Loucy (cell line): ENCODE measurements at regions not wholly inside any gene's neighbourhood (a gene's known extent, or its start where the extent isn't known, plus 50 kb on each side); places are given as distances from the start of the nearest gene placed in this dataset.

Source experiments
- H2AFZ ChIP-seq: fragments of 200-600 bp; sonication (generic); 2 replicates; pipeline ENCODE4 v1.6.0; 2016; ENCODE audit warnings: antibody characterized with exemption, mild to moderate bottlenecking, low read length, moderate library complexity
- H3F3A ChIP-seq: fragments of 200-600 bp; 2 replicates; pipeline ENCODE4 v1.6.0; 2016; ENCODE audit warnings: antibody characterized with exemption, low read depth, mild to moderate bottlenecking
- H3K27me3 ChIP-seq: fragments of 200-600 bp; sonication (generic); 2 replicates; pipeline ENCODE4 v1.6.1; 2014; ENCODE audit warnings: low read length, mild to moderate bottlenecking; ENCODE audit not compliant: insufficient read depth, poor library complexity, severe bottlenecking
- H3K36me3 ChIP-seq: fragments of 200-600 bp; sonication (generic); 2 replicates; pipeline ENCODE4 v1.6.1; 2016; ENCODE audit warnings: low read length; ENCODE audit not compliant: insufficient read depth
- H3K4me1 ChIP-seq: fragments of 200-600 bp; sonication (generic); 2 replicates; pipeline ENCODE4 v1.5.1; 2014; ENCODE audit warnings: low read length, mild to moderate bottlenecking; ENCODE audit not compliant: insufficient read depth, poor library complexity, severe bottlenecking
- H3K4me2 ChIP-seq: fragments of 200-600 bp; sonication (generic); 2 replicates; pipeline ENCODE4 v1.6.0; 2014; ENCODE audit warnings: antibody characterized with exemption, low read length, low read depth, mild to moderate bottlenecking; ENCODE audit not compliant: poor library complexity, severe bottlenecking
- H3K4me3 ChIP-seq: fragments of 200-600 bp; sonication (generic); 2 replicates; pipeline ENCODE4 v1.5.1; 2014; ENCODE audit warnings: low read length, mild to moderate bottlenecking, mixed read lengths; ENCODE audit not compliant: poor library complexity, severe bottlenecking
- H3K79me2 ChIP-seq: fragments of 200-600 bp; sonication (generic); 2 replicates; pipeline ENCODE4 v1.6.1; 2014; ENCODE audit warnings: low read length; ENCODE audit not compliant: insufficient read depth
- H3K9ac ChIP-seq: fragments of 200-600 bp; sonication (generic); 2 replicates; pipeline ENCODE4 v1.6.0; 2014; ENCODE audit warnings: mild to moderate bottlenecking, low read depth, low read length, moderate library complexity; ENCODE audit not compliant: poor library complexity, severe bottlenecking
- H3K9me2 ChIP-seq: fragments of 200-600 bp; sonication (generic); replicated peaks from 2 replicates; pipeline ENCODE4 v1.6.1; 2016; ENCODE audit warnings: low read depth, low read length, mixed read lengths
- H3K9me3 ChIP-seq: fragments of 200-600 bp; sonication (generic); 2 replicates; pipeline ENCODE4 v1.6.1; 2014; ENCODE audit warnings: mild to moderate bottlenecking, antibody characterized with exemption, low read length, low read depth; ENCODE audit not compliant: insufficient read depth
- H4K20me1 ChIP-seq: fragments of 200-600 bp; sonication (generic); 2 replicates; pipeline ENCODE4 v1.6.0; 2014; ENCODE audit warnings: antibody characterized with exemption, low read length, mild to moderate bottlenecking; ENCODE audit not compliant: insufficient read depth, poor library complexity, severe bottlenecking
- EZH2phosphoT487 ChIP-seq: fragments of 200-600 bp; IDR thresholded peaks from 2 replicates; pipeline ENCODE4 v1.6.1; 2018; ENCODE audit warnings: antibody characterized with exemption, mild to moderate bottlenecking, moderate library complexity, borderline replicate concordance
- TF ChIP-seq, protein P1 (sequence below): fragments of 200-600 bp; sonication (generic); conservative IDR thresholded peaks from 2 replicates; pipeline ENCODE4 v1.5.1; 2014; ENCODE audit warnings: mild to moderate bottlenecking, antibody characterized with exemption, low read length

- no peaks in the 10 kb centered on the region for H4K20me1 ChIP-seq
- no peaks in the 10 kb centered on the region for H3K27me3 ChIP-seq
- no peak overlapping the region for H2AFZ ChIP-seq
- no peak overlapping the region for H3K4me2 ChIP-seq
- no peak for TF ChIP-seq EZH2phosphoT487
- TF ChIP-seq, protein P1, sequence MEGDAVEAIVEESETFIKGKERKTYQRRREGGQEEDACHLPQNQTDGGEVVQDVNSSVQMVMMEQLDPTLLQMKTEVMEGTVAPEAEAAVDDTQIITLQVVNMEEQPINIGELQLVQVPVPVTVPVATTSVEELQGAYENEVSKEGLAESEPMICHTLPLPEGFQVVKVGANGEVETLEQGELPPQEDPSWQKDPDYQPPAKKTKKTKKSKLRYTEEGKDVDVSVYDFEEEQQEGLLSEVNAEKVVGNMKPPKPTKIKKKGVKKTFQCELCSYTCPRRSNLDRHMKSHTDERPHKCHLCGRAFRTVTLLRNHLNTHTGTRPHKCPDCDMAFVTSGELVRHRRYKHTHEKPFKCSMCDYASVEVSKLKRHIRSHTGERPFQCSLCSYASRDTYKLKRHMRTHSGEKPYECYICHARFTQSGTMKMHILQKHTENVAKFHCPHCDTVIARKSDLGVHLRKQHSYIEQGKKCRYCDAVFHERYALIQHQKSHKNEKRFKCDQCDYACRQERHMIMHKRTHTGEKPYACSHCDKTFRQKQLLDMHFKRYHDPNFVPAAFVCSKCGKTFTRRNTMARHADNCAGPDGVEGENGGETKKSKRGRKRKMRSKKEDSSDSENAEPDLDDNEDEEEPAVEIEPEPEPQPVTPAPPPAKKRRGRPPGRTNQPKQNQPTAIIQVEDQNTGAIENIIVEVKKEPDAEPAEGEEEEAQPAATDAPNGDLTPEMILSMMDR, result no peak
- no peaks in the 10 kb centered on the region for H3K4me1 ChIP-seq
- peaks cover 8% of the 10 kb centered on the region; the same call in 1 of the 2 replicates for H3K9me3 ChIP-seq
- no peaks in the 10 kb centered on the region for H3K9me2 ChIP-seq
- no peak overlapping the region for H3K9ac ChIP-seq
- H3K4me3 ChIP-seq, result no peak overlapping the region
- H3K36me3 ChIP-seq, result no peaks in the 10 kb centered on the region
- no peaks in the 10 kb centered on the region for H3K79me2 ChIP-seq
- H3F3A ChIP-seq, result no peaks in the 10 kb centered on the region
Observed at GRCh38 chr4:188363196-188363595, 224.0 kb downstream of the TRIML1 start.

DNA sequence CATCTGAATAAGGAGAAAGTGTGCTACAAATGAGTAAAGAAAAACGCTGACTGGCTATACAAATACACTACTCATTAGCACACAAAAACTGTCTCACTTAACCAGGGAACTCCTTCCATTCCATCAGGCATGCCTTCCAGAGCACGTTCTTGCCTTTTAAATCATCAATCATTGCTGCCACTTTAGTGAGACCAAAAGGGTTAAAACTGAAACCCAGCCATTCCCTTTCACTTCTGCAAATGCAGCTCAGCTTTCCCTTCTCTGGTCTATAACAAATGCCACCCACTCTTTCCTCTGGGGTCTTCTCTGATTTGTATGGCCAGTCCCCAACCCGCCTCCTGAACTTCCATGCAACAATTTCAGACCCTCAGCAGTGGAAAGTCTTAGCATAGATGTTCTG is 231.5 kb downstream of the TRIML1 start:
- Histone ChIP-seq H3K4me3 (no peak overlapping the region), H3K27me3 (no peaks in the 10 kb centered on the region), H4K20me1 (no peaks in the 10 kb centered on the region), H3K36me3 (no peaks in the 10 kb centered on the region), H3F3A (no peaks in the 10 kb centered on the region), H2AFZ (no peak overlapping the region), H3K79me2 (no peaks in the 10 kb centered on the region), H3K9me3 (peaks cover 8% of the 10 kb centered on the region; the same call in 1 of the 2 replicates), H3K9ac (no peak overlapping the region), H3K4me2 (no peak overlapping the region), H3K4me1 (no peaks in the 10 kb centered on the region), H3K9me2 (no peaks in the 10 kb centered on the region)
- TF ChIP-seq, protein P1, result no peak
- no peak for TF ChIP-seq EZH2phosphoT487

GRCh38 chr4:188372058-188372457 is 232.8 kb downstream of the TRIML1 start:
- no peak overlapping the region for H3K9ac ChIP-seq
- no peak for TF ChIP-seq EZH2phosphoT487
- TF ChIP-seq, protein P1, result no peak
- no peak overlapping the region for H2AFZ ChIP-seq
- no peaks in the 10 kb centered on the region for H3K27me3 ChIP-seq
- no peaks in the 10 kb centered on the region for H3K36me3 ChIP-seq
- no peaks in the 10 kb centered on the region for H3K79me2 ChIP-seq
- no peaks in the 10 kb centered on the region for H4K20me1 ChIP-seq
- H3K9me3 ChIP-seq, result peaks cover 9% of the 10 kb centered on the region; the same call in 1 of the 2 replicates
- H3K9me2 ChIP-seq, result no peaks in the 10 kb centered on the region
- no peak overlapping the region for H3K4me3 ChIP-seq
- H3K4me2 ChIP-seq, result no peak overlapping the region
- no peaks in the 10 kb centered on the region for H3F3A ChIP-seq
- no peaks in the 10 kb centered on the region for H3K4me1 ChIP-seq
